ENCODE measurements at regions not wholly inside any gene's neighbourhood (a gene's known extent, or its start where the extent isn't known, plus 50 kb on each side); places are given as distances from the start of the nearest gene placed in this dataset.

GRCh38 chr5:54924487-54924886 lies 60.9 kb downstream of the ESM1 start:
- TF ChIP-seq CTCF (conservative IDR thresholded peaks at IDR 0.05; ENCODE audit: low read length) (no peak), EZH2phosphoT487 (IDR thresholded peaks at IDR 0.05; ENCODE audit: borderline replicate concordance, low read depth, low read length) (no peak)
